ENCODE measurements at regions not wholly inside any gene's neighbourhood (a gene's known extent, or its start where the extent isn't known, plus 50 kb on each side); places are given as distances from the start of the nearest gene placed in this dataset.

DNA sequence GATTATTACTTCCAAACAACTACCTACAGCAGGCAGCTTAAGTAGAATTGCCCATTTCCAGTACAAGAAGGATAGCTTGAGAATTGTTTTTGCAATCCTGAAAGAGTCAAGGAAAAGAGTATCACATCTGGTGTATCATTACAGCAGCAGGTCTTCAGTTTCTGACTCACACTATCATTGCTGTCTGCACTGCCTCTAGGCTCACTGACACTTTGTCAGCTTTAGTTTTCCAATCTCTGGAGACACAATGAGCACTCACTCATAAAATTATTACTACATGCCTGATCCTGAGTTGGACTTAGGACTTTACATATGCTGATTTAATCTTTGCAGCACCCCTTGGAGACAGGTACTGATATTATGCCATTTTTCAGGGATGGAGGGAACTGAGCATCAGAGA, 244.6 kb upstream of the BOD1L1 start:
- DNase-seq (ENCODE audit: low read depth, low spot score), result no peak
- in situ Hi-C loops (cut with HindIII; ENCODE audit: low pct_unique_long_range_greater_than_20kb, low sequenced_read_pairs), result no loop called here

DNA sequence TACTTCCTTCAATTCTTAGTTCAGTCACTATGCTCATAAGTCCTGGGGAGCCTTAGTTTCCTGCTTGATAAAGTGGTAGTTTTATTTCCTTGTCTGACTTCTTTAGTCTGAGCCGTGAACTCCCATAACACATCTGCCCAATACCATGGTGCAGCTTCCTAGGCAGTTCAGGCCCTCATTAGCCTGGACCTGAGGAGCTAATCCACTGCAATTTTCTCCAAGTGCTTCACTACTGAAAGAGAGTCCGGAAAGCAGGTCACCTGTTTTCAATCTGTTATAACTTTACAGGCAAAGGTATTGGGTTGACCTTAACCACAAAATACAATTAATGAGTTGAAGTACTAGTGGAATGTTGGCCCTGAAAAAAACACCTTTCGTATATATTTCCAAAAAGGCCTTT, 245.4 kb upstream of the BOD1L1 start:
- in situ Hi-C loops (cut with HindIII; ENCODE audit: low pct_unique_long_range_greater_than_20kb, low sequenced_read_pairs), result no loop called here

DNA sequence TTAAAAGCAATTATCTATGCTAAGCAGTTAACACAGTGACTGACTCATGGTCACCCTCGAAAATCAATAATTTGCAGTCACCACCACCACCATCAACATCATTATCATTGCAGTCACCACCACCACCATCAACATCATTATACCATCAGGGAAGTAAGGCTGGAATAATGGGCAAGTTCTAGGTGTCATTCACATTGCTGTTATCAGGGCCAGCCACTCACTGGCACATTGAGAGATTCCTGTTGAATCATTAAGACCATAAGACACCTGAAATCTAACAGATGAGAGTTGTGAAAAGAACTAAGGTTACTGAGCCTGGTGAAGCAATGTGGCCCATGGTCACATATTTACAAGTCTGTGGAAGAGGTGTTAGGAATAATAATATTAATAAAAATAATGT, 247.7 kb upstream of the BOD1L1 start:
- DNase-seq (ENCODE audit: low read depth, low spot score), result no peak
- in situ Hi-C loops (cut with HindIII; ENCODE audit: low pct_unique_long_range_greater_than_20kb, low sequenced_read_pairs), result no loop called here

More for the DNA sequence above, 245.4 kb upstream of the BOD1L1 start:
- no peak for DNase-seq (ENCODE audit: low read depth, low spot score)

- in situ Hi-C loops (cut with HindIII; ENCODE audit: low pct_unique_long_range_greater_than_20kb, low sequenced_read_pairs), result no loop called here
- DNase-seq (ENCODE audit: low read depth, low spot score), result no peak
Measured at GRCh38 chr4:13876131-13876530, 248.6 kb upstream of the BOD1L1 start.

- in situ Hi-C loops (cut with HindIII; ENCODE audit: low pct_unique_long_range_greater_than_20kb, low sequenced_read_pairs), result no loop called here
Measured at GRCh38 chr4:13876940-13877339, 249.4 kb upstream of the BOD1L1 start.

GRCh38 chr4:13877626-13878025, 250.1 kb upstream of the BOD1L1 start:
- in situ Hi-C loops (cut with HindIII; ENCODE audit: low pct_unique_long_range_greater_than_20kb, low sequenced_read_pairs), result no loop called here
- DNase-seq (ENCODE audit: low read depth, low spot score), result no peak

More at GRCh38 chr4:13876940-13877339, 249.4 kb upstream of the BOD1L1 start:
- no peak for DNase-seq (ENCODE audit: low read depth, low spot score)

GRCh38 chr4:13881892-13882291, 254.4 kb upstream of the BOD1L1 start:
- DNase-seq (ENCODE audit: low read depth, low spot score), result peak; percentile 9
- in situ Hi-C loops (cut with HindIII; ENCODE audit: low pct_unique_long_range_greater_than_20kb, low sequenced_read_pairs), result no loop called here

GRCh38 chr4:13887010-13887409, 259.5 kb upstream of the BOD1L1 start:
- in situ Hi-C loops (cut with HindIII; ENCODE audit: low pct_unique_long_range_greater_than_20kb, low sequenced_read_pairs), result no loop called here
- DNase-seq (ENCODE audit: low read depth, low spot score), result no peak

- in situ Hi-C loops (cut with HindIII; ENCODE audit: low pct_unique_long_range_greater_than_20kb, low sequenced_read_pairs), result no loop called here
- DNase-seq (ENCODE audit: low read depth, low spot score), result no peak
Measured at GRCh38 chr4:13888112-13888511, 260.6 kb upstream of the BOD1L1 start.

- no peak for DNase-seq (ENCODE audit: low read depth, low spot score)
- in situ Hi-C loops (cut with HindIII; ENCODE audit: low pct_unique_long_range_greater_than_20kb, low sequenced_read_pairs), result no loop called here
Measured at GRCh38 chr4:13891544-13891939, 264.0 kb upstream of the BOD1L1 start.

- no peak for DNase-seq (ENCODE audit: low read depth, low spot score)
- in situ Hi-C loops (cut with HindIII; ENCODE audit: low pct_unique_long_range_greater_than_20kb, low sequenced_read_pairs), result no loop called here
Measured at GRCh38 chr4:13892739-13893105, 265.2 kb upstream of the BOD1L1 start.

DNA sequence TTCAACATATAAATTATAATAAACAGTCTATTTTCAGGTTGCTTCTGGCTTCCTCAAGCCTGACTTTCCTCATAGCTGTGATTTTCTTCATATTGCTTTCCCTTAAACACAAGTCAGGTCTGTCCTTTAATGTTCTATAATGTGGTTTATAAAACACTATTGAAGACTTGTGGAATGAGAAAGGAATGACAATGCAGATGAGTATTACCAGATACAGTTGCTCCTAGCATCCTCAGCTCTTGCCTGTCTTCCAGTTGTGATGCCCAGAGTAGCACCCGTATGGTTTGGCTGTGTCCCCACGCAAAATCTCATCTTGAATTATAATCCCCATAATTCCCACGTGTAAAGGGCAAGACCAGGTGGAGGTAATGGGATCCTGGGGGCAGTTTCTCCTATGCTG, 265.7 kb upstream of the BOD1L1 start:
- in situ Hi-C loops (cut with HindIII; ENCODE audit: low pct_unique_long_range_greater_than_20kb, low sequenced_read_pairs), result no loop called here
- DNase-seq (ENCODE audit: low read depth, low spot score), result no peak

DNA sequence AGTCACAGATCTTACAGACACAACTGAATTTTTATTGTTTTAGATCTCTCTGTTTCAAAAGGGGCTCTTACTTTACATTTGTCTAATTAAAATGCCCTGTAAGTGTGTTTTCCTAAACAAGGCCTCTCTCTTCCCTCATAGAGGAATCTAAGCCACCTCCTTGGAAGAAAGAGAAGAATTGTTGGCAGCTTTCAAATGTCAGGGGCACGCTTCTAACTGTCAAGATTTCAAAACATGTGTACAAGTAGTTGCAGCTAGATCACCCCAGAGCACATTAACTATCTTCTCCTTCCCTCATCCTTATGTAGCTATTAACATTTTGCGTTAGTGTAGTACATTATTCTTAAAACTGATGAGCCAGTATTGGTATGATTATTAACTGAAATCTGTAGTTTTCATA, 266.5 kb upstream of the BOD1L1 start:
- in situ Hi-C loops (cut with HindIII; ENCODE audit: low pct_unique_long_range_greater_than_20kb, low sequenced_read_pairs), result no loop called here
- DNase-seq (ENCODE audit: low read depth, low spot score), result no peak

- in situ Hi-C loops (cut with HindIII; ENCODE audit: low pct_unique_long_range_greater_than_20kb, low sequenced_read_pairs), result no loop called here
- no peak for DNase-seq (ENCODE audit: low read depth, low spot score)
Measured at GRCh38 chr4:13900780-13901179, 273.3 kb upstream of the BOD1L1 start.

- in situ Hi-C loops (cut with HindIII; ENCODE audit: low pct_unique_long_range_greater_than_20kb, low sequenced_read_pairs), result no loop called here
- no peak for DNase-seq (ENCODE audit: low read depth, low spot score)
Measured at GRCh38 chr4:13902146-13902545, 274.6 kb upstream of the BOD1L1 start.

- DNase-seq (ENCODE audit: low read depth, low spot score), result no peak
- in situ Hi-C loops (cut with HindIII; ENCODE audit: low pct_unique_long_range_greater_than_20kb, low sequenced_read_pairs), result no loop called here
Measured at GRCh38 chr4:13903061-13903460, 275.5 kb upstream of the BOD1L1 start.

- in situ Hi-C loops (cut with HindIII; ENCODE audit: low pct_unique_long_range_greater_than_20kb, low sequenced_read_pairs), result no loop called here
- no peak for DNase-seq (ENCODE audit: low read depth, low spot score)
Measured at GRCh38 chr4:13903901-13904300, 276.4 kb upstream of the BOD1L1 start.

- DNase-seq (ENCODE audit: low read depth, low spot score), result no peak
- in situ Hi-C loops (cut with HindIII; ENCODE audit: low pct_unique_long_range_greater_than_20kb, low sequenced_read_pairs), result no loop called here
Measured at GRCh38 chr4:13905543-13905942, 278.0 kb upstream of the BOD1L1 start.

- in situ Hi-C loops (cut with HindIII; ENCODE audit: low pct_unique_long_range_greater_than_20kb, low sequenced_read_pairs), result no loop called here
- no peak for DNase-seq (ENCODE audit: low read depth, low spot score)
Measured at GRCh38 chr4:13906727-13907126, 279.2 kb upstream of the BOD1L1 start.

- in situ Hi-C loops (cut with HindIII; ENCODE audit: low pct_unique_long_range_greater_than_20kb, low sequenced_read_pairs), result no loop called here
- DNase-seq (ENCODE audit: low read depth, low spot score), result peak; percentile 61
Measured at GRCh38 chr4:13907255-13907751, 279.8 kb upstream of the BOD1L1 start.
